ENCODE measurements at regions not wholly inside any gene's neighbourhood (a gene's known extent, or its start where the extent isn't known, plus 50 kb on each side); places are given as distances from the start of the nearest gene placed in this dataset.

DNA sequence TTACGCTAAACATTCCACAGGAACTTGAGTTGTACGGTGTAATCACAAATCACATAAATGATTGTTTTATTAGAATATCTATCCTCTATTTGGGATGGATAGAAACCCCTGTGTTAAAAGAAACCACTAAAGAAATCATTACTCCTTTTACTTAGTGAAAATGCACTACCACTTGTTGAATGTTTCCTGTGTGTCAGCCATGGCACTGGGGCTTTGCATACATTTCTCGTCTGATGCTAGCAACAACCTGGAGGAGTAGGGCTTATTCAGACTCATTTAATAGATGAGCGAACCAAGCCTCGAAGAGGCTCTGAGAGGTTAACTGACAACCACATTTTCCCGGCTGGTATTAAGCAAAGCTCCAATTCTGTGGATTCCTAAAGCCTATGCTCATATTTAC lies 60.5 kb upstream of the PELI1 start:
- peaks cover 3% of the 10 kb centered on the region for H3F3A ChIP-seq (replicated peaks; ENCODE audit: insufficient read depth)
- DNase-seq = no peak
- H3K9ac ChIP-seq = no peak overlapping the region
- H3K9me2 ChIP-seq = no peaks in the 10 kb centered on the region
- H3K36me3 ChIP-seq (replicated peaks in 1 of 2; ENCODE audit: control insufficient read depth in 1 of 2, insufficient read depth in 2 of 2, low read length in 1 of 2) = no peaks in the 10 kb centered on the region
- H3K9me3 ChIP-seq = no peaks in the 10 kb centered on the region
- ChIA-PET CTCF (no interaction called here), POLR2A (no interaction called here)
- no peaks in the 10 kb centered on the region for H3K27me3 ChIP-seq (ENCODE audit: insufficient read depth)
- 93% methylated on average over 6 of the region's 6 CpGs for WGBS (ENCODE audit: low lambda C conversion rate)
- H3K4me3 ChIP-seq (ENCODE audit: low read depth in 2 of 2, low read length in 1 of 2) = no peak overlapping the region
- no peaks in the 10 kb centered on the region for H4K20me1 ChIP-seq (ENCODE audit: insufficient read depth)
- peaks cover 5 to 15% of the 10 kb centered on the region in 2 experiments; a peak in 3 of 4 replicates for H3K4me1 ChIP-seq (ENCODE audit: control insufficient read depth in 1 of 2, insufficient read depth in 2 of 2, low read depth in 1 of 2, low read length in 1 of 2)
- H2AFZ ChIP-seq (ENCODE audit: low read depth) = peak overlapping the region; percentile 84; the same call in 1 of the 2 replicates
- no peak overlapping the region for H3K27ac ChIP-seq (ENCODE audit: low read depth in 2 of 2, low read length in 1 of 2)
- H3K4me2 ChIP-seq = no peak overlapping the region
- TF ChIP-seq, protein P1, sequence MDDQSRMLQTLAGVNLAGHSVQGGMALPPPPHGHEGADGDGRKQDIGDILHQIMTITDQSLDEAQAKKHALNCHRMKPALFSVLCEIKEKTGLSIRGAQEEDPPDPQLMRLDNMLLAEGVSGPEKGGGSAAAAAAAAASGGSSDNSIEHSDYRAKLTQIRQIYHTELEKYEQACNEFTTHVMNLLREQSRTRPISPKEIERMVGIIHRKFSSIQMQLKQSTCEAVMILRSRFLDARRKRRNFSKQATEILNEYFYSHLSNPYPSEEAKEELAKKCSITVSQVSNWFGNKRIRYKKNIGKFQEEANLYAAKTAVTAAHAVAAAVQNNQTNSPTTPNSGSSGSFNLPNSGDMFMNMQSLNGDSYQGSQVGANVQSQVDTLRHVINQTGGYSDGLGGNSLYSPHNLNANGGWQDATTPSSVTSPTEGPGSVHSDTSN (IDR thresholded peaks at IDR 0.05) = no peak
- TF ChIP-seq FOXM1 (IDR thresholded peaks at IDR 0.05; ENCODE audit: low read depth) (no peak), SMC3 (IDR thresholded peaks at IDR 0.05; ENCODE audit: low read depth, low read length) (no peak), SIN3A (IDR thresholded peaks at IDR 0.05; ENCODE audit: borderline replicate concordance, low read depth, low read length) (no peak), RCOR1 (IDR thresholded peaks at IDR 0.05; ENCODE audit: low read length) (no peak), MEF2A (IDR thresholded peaks at IDR 0.05; ENCODE audit: borderline replicate concordance, low read depth) (no peak), RXRA (IDR thresholded peaks at IDR 0.05; ENCODE audit: borderline replicate concordance, low read depth) (no peak), RFX5 (IDR thresholded peaks at IDR 0.05; ENCODE audit: low read length) (no peak), FOXJ3 (CRISPR knock-in tag; IDR thresholded peaks at IDR 0.05) (no peak)
- no peaks in the 10 kb centered on the region for H3K79me2 ChIP-seq (ENCODE audit: insufficient read depth)

DNA sequence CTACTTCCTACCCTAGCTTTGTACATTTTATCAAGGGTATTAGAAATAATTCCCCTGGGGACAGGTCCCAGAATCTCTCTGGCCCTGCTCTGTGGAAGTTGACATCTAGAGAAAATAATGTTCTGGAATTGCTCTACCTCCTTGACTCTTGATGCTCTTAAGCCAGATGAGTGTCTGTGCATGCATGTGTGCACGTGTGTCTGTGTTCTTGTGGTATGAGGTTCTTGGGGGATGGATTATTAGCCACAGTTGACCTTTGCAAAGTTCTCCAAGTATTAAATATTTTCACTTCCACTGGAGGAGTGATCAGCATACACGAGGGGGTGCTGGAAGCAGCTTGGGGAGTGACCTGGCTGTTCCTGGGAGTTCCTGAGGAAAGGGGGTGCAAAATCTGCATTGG lies 61.2 kb upstream of the PELI1 start:
- no peak overlapping the region for H2AFZ ChIP-seq (ENCODE audit: low read depth)
- ChIA-PET CTCF (no interaction called here), POLR2A (no interaction called here)
- H3K4me1 ChIP-seq (ENCODE audit: control insufficient read depth in 1 of 2, insufficient read depth in 2 of 2, low read depth in 1 of 2, low read length in 1 of 2) = peaks cover 5 to 15% of the 10 kb centered on the region in 2 experiments; a peak in 3 of 4 replicates
- H3K4me3 ChIP-seq (ENCODE audit: low read depth in 2 of 2, low read length in 1 of 2) = no peak overlapping the region
- H3K4me2 ChIP-seq = no peak overlapping the region
- H3K36me3 ChIP-seq (replicated peaks in 1 of 2; ENCODE audit: control insufficient read depth in 1 of 2, insufficient read depth in 2 of 2, low read length in 1 of 2) = no peaks in the 10 kb centered on the region
- DNase-seq = no peak
- TF ChIP-seq MEF2A (IDR thresholded peaks at IDR 0.05; ENCODE audit: borderline replicate concordance, low read depth) = no peak
- TF ChIP-seq, protein P2, sequence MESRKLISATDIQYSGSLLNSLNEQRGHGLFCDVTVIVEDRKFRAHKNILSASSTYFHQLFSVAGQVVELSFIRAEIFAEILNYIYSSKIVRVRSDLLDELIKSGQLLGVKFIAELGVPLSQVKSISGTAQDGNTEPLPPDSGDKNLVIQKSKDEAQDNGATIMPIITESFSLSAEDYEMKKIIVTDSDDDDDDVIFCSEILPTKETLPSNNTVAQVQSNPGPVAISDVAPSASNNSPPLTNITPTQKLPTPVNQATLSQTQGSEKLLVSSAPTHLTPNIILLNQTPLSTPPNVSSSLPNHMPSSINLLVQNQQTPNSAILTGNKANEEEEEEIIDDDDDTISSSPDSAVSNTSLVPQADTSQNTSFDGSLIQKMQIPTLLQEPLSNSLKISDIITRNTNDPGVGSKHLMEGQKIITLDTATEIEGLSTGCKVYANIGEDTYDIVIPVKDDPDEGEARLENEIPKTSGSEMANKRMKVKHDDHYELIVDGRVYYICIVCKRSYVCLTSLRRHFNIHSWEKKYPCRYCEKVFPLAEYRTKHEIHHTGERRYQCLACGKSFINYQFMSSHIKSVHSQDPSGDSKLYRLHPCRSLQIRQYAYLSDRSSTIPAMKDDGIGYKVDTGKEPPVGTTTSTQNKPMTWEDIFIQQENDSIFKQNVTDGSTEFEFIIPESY (IDR thresholded peaks at IDR 0.05; ENCODE audit: borderline replicate concordance, low read depth) = no peak
- TF ChIP-seq, protein P3, sequence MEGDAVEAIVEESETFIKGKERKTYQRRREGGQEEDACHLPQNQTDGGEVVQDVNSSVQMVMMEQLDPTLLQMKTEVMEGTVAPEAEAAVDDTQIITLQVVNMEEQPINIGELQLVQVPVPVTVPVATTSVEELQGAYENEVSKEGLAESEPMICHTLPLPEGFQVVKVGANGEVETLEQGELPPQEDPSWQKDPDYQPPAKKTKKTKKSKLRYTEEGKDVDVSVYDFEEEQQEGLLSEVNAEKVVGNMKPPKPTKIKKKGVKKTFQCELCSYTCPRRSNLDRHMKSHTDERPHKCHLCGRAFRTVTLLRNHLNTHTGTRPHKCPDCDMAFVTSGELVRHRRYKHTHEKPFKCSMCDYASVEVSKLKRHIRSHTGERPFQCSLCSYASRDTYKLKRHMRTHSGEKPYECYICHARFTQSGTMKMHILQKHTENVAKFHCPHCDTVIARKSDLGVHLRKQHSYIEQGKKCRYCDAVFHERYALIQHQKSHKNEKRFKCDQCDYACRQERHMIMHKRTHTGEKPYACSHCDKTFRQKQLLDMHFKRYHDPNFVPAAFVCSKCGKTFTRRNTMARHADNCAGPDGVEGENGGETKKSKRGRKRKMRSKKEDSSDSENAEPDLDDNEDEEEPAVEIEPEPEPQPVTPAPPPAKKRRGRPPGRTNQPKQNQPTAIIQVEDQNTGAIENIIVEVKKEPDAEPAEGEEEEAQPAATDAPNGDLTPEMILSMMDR (IDR thresholded peaks at IDR 0.05) = no peak
- TF ChIP-seq, protein P4, sequence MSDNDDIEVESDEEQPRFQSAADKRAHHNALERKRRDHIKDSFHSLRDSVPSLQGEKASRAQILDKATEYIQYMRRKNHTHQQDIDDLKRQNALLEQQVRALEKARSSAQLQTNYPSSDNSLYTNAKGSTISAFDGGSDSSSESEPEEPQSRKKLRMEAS (IDR thresholded peaks at IDR 0.05; ENCODE audit: low read depth) = no peak
- TF ChIP-seq JUND (IDR thresholded peaks at IDR 0.05) = no peak
- no peak for TF ChIP-seq NFIC (IDR thresholded peaks at IDR 0.05; ENCODE audit: borderline replicate concordance)
- TF ChIP-seq, protein P5, sequence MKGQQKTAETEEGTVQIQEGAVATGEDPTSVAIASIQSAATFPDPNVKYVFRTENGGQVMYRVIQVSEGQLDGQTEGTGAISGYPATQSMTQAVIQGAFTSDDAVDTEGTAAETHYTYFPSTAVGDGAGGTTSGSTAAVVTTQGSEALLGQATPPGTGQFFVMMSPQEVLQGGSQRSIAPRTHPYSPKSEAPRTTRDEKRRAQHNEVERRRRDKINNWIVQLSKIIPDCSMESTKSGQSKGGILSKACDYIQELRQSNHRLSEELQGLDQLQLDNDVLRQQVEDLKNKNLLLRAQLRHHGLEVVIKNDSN (IDR thresholded peaks at IDR 0.05; ENCODE audit: borderline replicate concordance, low read depth) = no peak
- TF ChIP-seq TEAD4 (IDR thresholded peaks at IDR 0.05; ENCODE audit: borderline replicate concordance, insufficient read depth) = no peak
- no peak for TF ChIP-seq EP300 (IDR thresholded peaks at IDR 0.05; ENCODE audit: borderline replicate concordance in 1 of 2, low read depth in 1 of 2, low read length in 1 of 2)
- TF ChIP-seq, protein P6, sequence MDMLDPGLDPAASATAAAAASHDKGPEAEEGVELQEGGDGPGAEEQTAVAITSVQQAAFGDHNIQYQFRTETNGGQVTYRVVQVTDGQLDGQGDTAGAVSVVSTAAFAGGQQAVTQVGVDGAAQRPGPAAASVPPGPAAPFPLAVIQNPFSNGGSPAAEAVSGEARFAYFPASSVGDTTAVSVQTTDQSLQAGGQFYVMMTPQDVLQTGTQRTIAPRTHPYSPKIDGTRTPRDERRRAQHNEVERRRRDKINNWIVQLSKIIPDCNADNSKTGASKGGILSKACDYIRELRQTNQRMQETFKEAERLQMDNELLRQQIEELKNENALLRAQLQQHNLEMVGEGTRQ (IDR thresholded peaks at IDR 0.05; ENCODE audit: borderline replicate concordance, low read depth, low read length) = no peak
- no peaks in the 10 kb centered on the region for H3K9me2 ChIP-seq
- no peaks in the 10 kb centered on the region for H3K79me2 ChIP-seq (ENCODE audit: insufficient read depth)
- H3K27me3 ChIP-seq (ENCODE audit: insufficient read depth) = no peaks in the 10 kb centered on the region
- no peaks in the 10 kb centered on the region for H4K20me1 ChIP-seq (ENCODE audit: insufficient read depth)
- no peak overlapping the region for H3K9ac ChIP-seq
- peaks cover 3% of the 10 kb centered on the region for H3F3A ChIP-seq (replicated peaks; ENCODE audit: insufficient read depth)
- WGBS (ENCODE audit: low lambda C conversion rate) = 64% methylated on average over 2 of the region's 2 CpGs
- H3K9me3 ChIP-seq = no peaks in the 10 kb centered on the region
- no peak overlapping the region for H3K27ac ChIP-seq (ENCODE audit: low read depth in 2 of 2, low read length in 1 of 2)

Measured in SK-N-SH (cell line).